GM23338 (cell line): ENCODE measurements at regions not wholly inside any gene's neighbourhood (a gene's known extent, or its start where the extent isn't known, plus 50 kb on each side); places are given as distances from the start of the nearest gene placed in this dataset.

ENCODE experiments used
- ATAC-seq: fragments of 200-7000 bp; cut with Tn5 transposase; 3 replicates; pipeline ENCODE4 v1.9.1; 2020
- DNase-seq: peaks from one replicate; pipeline ENCODE4 v3.0.0-alpha.2; 2015; ENCODE audit warnings: low spot score
- H2AFZ ChIP-seq: fragments of 200-600 bp; sonication (generic); 2 replicates; pipeline ENCODE4 v1.8.0; 2016; ENCODE audit warnings: antibody characterized with exemption, mild to moderate bottlenecking, moderate library complexity
- H3F3A ChIP-seq: fragments of 200-600 bp; sonication (generic); replicated peaks from 2 replicates; pipeline ENCODE4 v1.8.0; 2017; ENCODE audit warnings: antibody characterized with exemption, mixed run types, low read depth
- H3K27ac ChIP-seq: fragments of 200-600 bp; sonication (generic); 2 replicates; pipeline ENCODE4 v1.6.1; 2016; ENCODE audit warnings: low read depth
- H3K27me3 ChIP-seq: fragments of 200-600 bp; sonication (generic); 2 replicates; pipeline ENCODE4 v1.8.0; 2016; ENCODE audit warnings: mild to moderate bottlenecking, mixed run types, moderate library complexity; ENCODE audit not compliant: insufficient read depth
- H3K36me3 ChIP-seq: fragments of 200-600 bp; sonication (generic); 2 replicates; pipeline ENCODE4 v1.8.0; 2016; ENCODE audit warnings: mild to moderate bottlenecking; ENCODE audit not compliant: insufficient read depth
- H3K4me1 ChIP-seq: fragments of 200-600 bp; sonication (generic); 2 replicates; pipeline ENCODE4 v1.8.0; 2016; ENCODE audit warnings: mild to moderate bottlenecking, moderate library complexity; ENCODE audit not compliant: insufficient read depth
- H3K4me2 ChIP-seq: fragments of 200-600 bp; sonication (generic); 2 replicates; pipeline ENCODE4 v1.7.1; 2017; ENCODE audit warnings: mixed run types
- H3K4me3 ChIP-seq: fragments of 200-600 bp; sonication (generic); 2 replicates; pipeline ENCODE4 v1.6.1; 2016; ENCODE audit warnings: mixed run types
- H3K79me2 ChIP-seq: fragments of 200-600 bp; sonication (generic); replicated peaks from 2 replicates; pipeline ENCODE4 v1.8.0; 2017; ENCODE audit warnings: mild to moderate bottlenecking; ENCODE audit not compliant: insufficient read depth
- H3K9me2 ChIP-seq: fragments of 200-600 bp; sonication (generic); 2 replicates; pipeline ENCODE4 v1.8.0; 2017; ENCODE audit not compliant: insufficient read depth
- H4K20me1 ChIP-seq: fragments of 200-600 bp; sonication (generic); replicated peaks from 2 replicates; pipeline ENCODE4 v1.8.0; 2017; ENCODE audit warnings: mild to moderate bottlenecking; ENCODE audit not compliant: insufficient read depth
- H3K27ac Mint-ChIP-seq: 2 replicates; pipeline ENCODE4 v1.8.0; 2020; ENCODE audit warnings: inconsistent platforms, mild to moderate bottlenecking, moderate library complexity, mixed read lengths
- H3K27me3 Mint-ChIP-seq: 3 replicates; pipeline ENCODE4 v1.8.0; 2022; ENCODE audit warnings: low read depth, mild to moderate bottlenecking, moderate library complexity, mixed read lengths, inconsistent platforms; ENCODE audit not compliant: insufficient read depth, poor library complexity
- H3K36me3 Mint-ChIP-seq: 3 replicates; pipeline ENCODE4 v1.8.0; 2021; ENCODE audit warnings: low read depth, mild to moderate bottlenecking, inconsistent platforms, moderate library complexity, mixed read lengths
- H3K4me1 Mint-ChIP-seq: 3 replicates; pipeline ENCODE4 v1.8.0; 2020; ENCODE audit warnings: mild to moderate bottlenecking, inconsistent platforms, mixed read lengths
- H3K4me3 Mint-ChIP-seq: 3 replicates; pipeline ENCODE4 v1.8.0; 2021; ENCODE audit warnings: moderate library complexity, mild to moderate bottlenecking, inconsistent platforms, mixed read lengths
- H3K9me3 Mint-ChIP-seq: 3 replicates; pipeline ENCODE4 v1.8.0; 2020; ENCODE audit warnings: moderate library complexity, mild to moderate bottlenecking, inconsistent platforms, mixed read lengths
- CREB1 ChIP-seq: fragments of 250-450 bp; sonication (Bioruptor Pico); IDR thresholded peaks from 2 replicates; pipeline ENCODE4 v1.5.0; 2020; ENCODE audit warnings: low read depth, mild to moderate bottlenecking, moderate library complexity
- EZH2phosphoT487 ChIP-seq: fragments of 200-600 bp; sonication (generic); IDR thresholded peaks from one replicate; pipeline ENCODE4 v1.8.1; 2018; ENCODE audit warnings: antibody characterized with exemption; ENCODE audit not compliant: unreplicated experiment
- JUNB ChIP-seq: IDR thresholded peaks from one replicate; pipeline ENCODE4 v1.6.1; 2016; ENCODE audit warnings: antibody characterized with exemption; ENCODE audit not compliant: unreplicated experiment
- NANOG ChIP-seq: IDR thresholded peaks from 2 replicates; pipeline ENCODE4 v1.6.1; 2016; ENCODE audit warnings: antibody characterized with exemption, borderline replicate concordance
- POLR2AphosphoS5 ChIP-seq: IDR thresholded peaks from 2 replicates; pipeline ENCODE4 v1.6.1; 2016; ENCODE audit warnings: antibody characterized with exemption, low read depth
- STAT1 ChIP-seq: IDR thresholded peaks from one replicate; pipeline ENCODE4 v1.6.1; 2016; ENCODE audit warnings: antibody characterized with exemption; ENCODE audit not compliant: unreplicated experiment
- ZNF114 ChIP-seq: fragments of 250-450 bp; sonication (Bioruptor Pico); IDR thresholded peaks from 2 replicates; pipeline ENCODE4 v1.5.0; 2020; ENCODE audit warnings: mild to moderate bottlenecking, moderate library complexity
- ZNF331 ChIP-seq: fragments of 250-450 bp; sonication (Bioruptor Pico); IDR thresholded peaks from 2 replicates; pipeline ENCODE4 v1.5.0; 2020; ENCODE audit warnings: low read depth, mild to moderate bottlenecking, moderate library complexity
- ZNF462 ChIP-seq: fragments of 250-450 bp; sonication (Bioruptor Pico); IDR thresholded peaks from 2 replicates; pipeline ENCODE4 v1.5.0; 2020; ENCODE audit warnings: mild to moderate bottlenecking, moderate library complexity
- TF ChIP-seq, protein P1 (sequence below): IDR thresholded peaks from one replicate; pipeline ENCODE4 v1.6.1; 2018; ENCODE audit warnings: antibody characterized with exemption; ENCODE audit not compliant: unreplicated experiment
- TF ChIP-seq, protein P2 (sequence below): IDR thresholded peaks from 2 replicates; pipeline ENCODE4 v1.6.1; 2016; ENCODE audit warnings: antibody characterized with exemption

- TF ChIP-seq NANOG (no peak), EZH2phosphoT487 (no peak)
- no peaks in the 10 kb centered on the region for H4K20me1 ChIP-seq
- H3K4me1 Mint-ChIP-seq = no peaks in the 10 kb centered on the region
- H3K27me3 ChIP-seq = no peaks in the 10 kb centered on the region
- H3K79me2 ChIP-seq = no peaks in the 10 kb centered on the region
- no peaks in the 10 kb centered on the region for H3K4me1 ChIP-seq
- no peak for ATAC-seq
- H3K4me3 Mint-ChIP-seq = no peak overlapping the region
- H3K4me2 ChIP-seq = no peak overlapping the region
- peaks cover 3% of the 10 kb centered on the region; the same call in 2 of the 3 replicates for H3K36me3 Mint-ChIP-seq
- H3K36me3 ChIP-seq = no peaks in the 10 kb centered on the region
- H3K27ac Mint-ChIP-seq = no peak overlapping the region
- H3K27me3 Mint-ChIP-seq = no peaks in the 10 kb centered on the region
- H2AFZ ChIP-seq = no peak overlapping the region
- H3K9me3 Mint-ChIP-seq = peaks cover 6% of the 10 kb centered on the region; the same call in 2 of the 3 replicates
- H3K4me3 ChIP-seq = no peak overlapping the region
- DNase-seq = no peak
- H3K9me2 ChIP-seq = no peaks in the 10 kb centered on the region
- no peaks in the 10 kb centered on the region for H3F3A ChIP-seq
- no peak overlapping the region for H3K27ac ChIP-seq
Observed at GRCh38 chr4:32226733-32227132, 1506.6 kb downstream of the PCDH7 start.

GRCh38 chr4:32243926-32244325 lies 1523.8 kb downstream of the PCDH7 start:
- Mint-ChIP-seq H3K9me3 (no peaks in the 10 kb centered on the region), H3K4me1 (peaks cover 3% of the 10 kb centered on the region; the same call in 2 of the 3 replicates), H3K27ac (no peak overlapping the region), H3K27me3 (peaks cover 2% of the 10 kb centered on the region), H3K36me3 (no peaks in the 10 kb centered on the region), H3K4me3 (no peak overlapping the region)
- H3K27me3 ChIP-seq = no peaks in the 10 kb centered on the region
- no peaks in the 10 kb centered on the region for H3K4me1 ChIP-seq
- no peaks in the 10 kb centered on the region for H4K20me1 ChIP-seq
- no peaks in the 10 kb centered on the region for H3F3A ChIP-seq
- no peaks in the 10 kb centered on the region for H3K9me2 ChIP-seq
- no peak overlapping the region for H3K27ac ChIP-seq
- no peak overlapping the region for H2AFZ ChIP-seq
- no peak overlapping the region for H3K4me3 ChIP-seq
- ATAC-seq (no peak), DNase-seq (peak; percentile 2)
- H3K4me2 ChIP-seq = no peak overlapping the region
- no peaks in the 10 kb centered on the region for H3K36me3 ChIP-seq
- H3K79me2 ChIP-seq = no peaks in the 10 kb centered on the region
- TF ChIP-seq ZNF114 (CRISPR knock-in tag) = no peak
- no peak for TF ChIP-seq EZH2phosphoT487
- no peak for TF ChIP-seq ZNF462 (CRISPR knock-in tag)
- no peak for TF ChIP-seq JUNB
- TF ChIP-seq STAT1 = no peak
- TF ChIP-seq NANOG = no peak
- no peak for TF ChIP-seq POLR2AphosphoS5
- no peak for TF ChIP-seq CREB1 (CRISPR knock-in tag)
- no peak for TF ChIP-seq ZNF331 (CRISPR knock-in tag)
- TF ChIP-seq, protein P1, sequence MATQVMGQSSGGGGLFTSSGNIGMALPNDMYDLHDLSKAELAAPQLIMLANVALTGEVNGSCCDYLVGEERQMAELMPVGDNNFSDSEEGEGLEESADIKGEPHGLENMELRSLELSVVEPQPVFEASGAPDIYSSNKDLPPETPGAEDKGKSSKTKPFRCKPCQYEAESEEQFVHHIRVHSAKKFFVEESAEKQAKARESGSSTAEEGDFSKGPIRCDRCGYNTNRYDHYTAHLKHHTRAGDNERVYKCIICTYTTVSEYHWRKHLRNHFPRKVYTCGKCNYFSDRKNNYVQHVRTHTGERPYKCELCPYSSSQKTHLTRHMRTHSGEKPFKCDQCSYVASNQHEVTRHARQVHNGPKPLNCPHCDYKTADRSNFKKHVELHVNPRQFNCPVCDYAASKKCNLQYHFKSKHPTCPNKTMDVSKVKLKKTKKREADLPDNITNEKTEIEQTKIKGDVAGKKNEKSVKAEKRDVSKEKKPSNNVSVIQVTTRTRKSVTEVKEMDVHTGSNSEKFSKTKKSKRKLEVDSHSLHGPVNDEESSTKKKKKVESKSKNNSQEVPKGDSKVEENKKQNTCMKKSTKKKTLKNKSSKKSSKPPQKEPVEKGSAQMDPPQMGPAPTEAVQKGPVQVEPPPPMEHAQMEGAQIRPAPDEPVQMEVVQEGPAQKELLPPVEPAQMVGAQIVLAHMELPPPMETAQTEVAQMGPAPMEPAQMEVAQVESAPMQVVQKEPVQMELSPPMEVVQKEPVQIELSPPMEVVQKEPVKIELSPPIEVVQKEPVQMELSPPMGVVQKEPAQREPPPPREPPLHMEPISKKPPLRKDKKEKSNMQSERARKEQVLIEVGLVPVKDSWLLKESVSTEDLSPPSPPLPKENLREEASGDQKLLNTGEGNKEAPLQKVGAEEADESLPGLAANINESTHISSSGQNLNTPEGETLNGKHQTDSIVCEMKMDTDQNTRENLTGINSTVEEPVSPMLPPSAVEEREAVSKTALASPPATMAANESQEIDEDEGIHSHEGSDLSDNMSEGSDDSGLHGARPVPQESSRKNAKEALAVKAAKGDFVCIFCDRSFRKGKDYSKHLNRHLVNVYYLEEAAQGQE = no peak
- TF ChIP-seq, protein P2, sequence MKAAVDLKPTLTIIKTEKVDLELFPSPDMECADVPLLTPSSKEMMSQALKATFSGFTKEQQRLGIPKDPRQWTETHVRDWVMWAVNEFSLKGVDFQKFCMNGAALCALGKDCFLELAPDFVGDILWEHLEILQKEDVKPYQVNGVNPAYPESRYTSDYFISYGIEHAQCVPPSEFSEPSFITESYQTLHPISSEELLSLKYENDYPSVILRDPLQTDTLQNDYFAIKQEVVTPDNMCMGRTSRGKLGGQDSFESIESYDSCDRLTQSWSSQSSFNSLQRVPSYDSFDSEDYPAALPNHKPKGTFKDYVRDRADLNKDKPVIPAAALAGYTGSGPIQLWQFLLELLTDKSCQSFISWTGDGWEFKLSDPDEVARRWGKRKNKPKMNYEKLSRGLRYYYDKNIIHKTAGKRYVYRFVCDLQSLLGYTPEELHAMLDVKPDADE = no peak
